Trophoblast cell (in vitro differentiated cells and primary cell): ENCODE measurements at regions not wholly inside any gene's neighbourhood (a gene's known extent, or its start where the extent isn't known, plus 50 kb on each side); places are given as distances from the start of the nearest gene placed in this dataset.
A peak's percentile ranks its signal among the peaks of the same experiment; 100 is the strongest.

Experiments used
- DNase-seq, 2 donors: peaks; one replicate each; pipeline ENCODE4 v3.0.0-alpha.2; 2016
- H2AFZ ChIP-seq: 2 replicates; pipeline ENCODE4 v1.6.1; 2013; ENCODE audit warnings: low read length, moderate library complexity, mild to moderate bottlenecking; ENCODE audit not compliant: insufficient read depth, poor library complexity
- H2AK5ac ChIP-seq: 2 replicates; pipeline ENCODE4 v1.6.1; 2013; ENCODE audit warnings: mild to moderate bottlenecking, low read length
- H2BK120ac ChIP-seq: 2 replicates; pipeline ENCODE4 v1.6.1; 2013; ENCODE audit warnings: low read length, mild to moderate bottlenecking, moderate library complexity; ENCODE audit not compliant: insufficient read depth, poor library complexity
- H2BK12ac ChIP-seq: 2 replicates; pipeline ENCODE4 v1.6.1; 2013; ENCODE audit warnings: mild to moderate bottlenecking, low read length, moderate library complexity
- H2BK5ac ChIP-seq: 2 replicates; pipeline ENCODE4 v1.6.1; 2013; ENCODE audit warnings: low read length, low read depth, moderate library complexity, mild to moderate bottlenecking; ENCODE audit not compliant: poor library complexity
- H3K14ac ChIP-seq: 2 replicates; pipeline ENCODE4 v1.6.1; 2013; ENCODE audit warnings: mild to moderate bottlenecking, low read length
- H3K18ac ChIP-seq: 2 replicates; pipeline ENCODE4 v1.6.1; 2013; ENCODE audit warnings: mild to moderate bottlenecking, low read length
- H3K23ac ChIP-seq: 2 replicates; pipeline ENCODE4 v1.6.1; 2013; ENCODE audit warnings: low read length
- H3K27ac ChIP-seq: 2 replicates; pipeline ENCODE4 v1.5.1; 2013; ENCODE audit warnings: low read depth, mild to moderate bottlenecking, inconsistent platforms, low read length, moderate library complexity
- H3K27me3 ChIP-seq: 2 replicates; pipeline ENCODE4 v1.6.1; 2013; ENCODE audit warnings: inconsistent platforms, mild to moderate bottlenecking, low read length, moderate library complexity; ENCODE audit not compliant: insufficient read depth
- H3K36me3 ChIP-seq, 2 experiments: 1 replicate in 1 of 2; 2 replicates in 1 of 2; pipeline ENCODE4 v1.6.1; 2013; ENCODE audit warnings: low read length in 2 of 2, mild to moderate bottlenecking in 2 of 2, moderate library complexity in 1 of 2; ENCODE audit not compliant: insufficient read depth in 2 of 2, control insufficient read depth in 1 of 2
- H3K4ac ChIP-seq: 2 replicates; pipeline ENCODE4 v1.6.1; 2013; ENCODE audit warnings: low read depth, mild to moderate bottlenecking, low read length, moderate library complexity
- H3K4me1 ChIP-seq, 2 experiments: 1 replicate in 1 of 2; 2 replicates in 1 of 2; pipeline ENCODE4 v1.6.1; 2013; ENCODE audit warnings: low read length in 2 of 2, mild to moderate bottlenecking in 2 of 2, moderate library complexity in 1 of 2; ENCODE audit not compliant: insufficient read depth in 2 of 2, control insufficient read depth in 1 of 2
- H3K4me2 ChIP-seq: 2 replicates; pipeline ENCODE4 v1.6.1; 2013; ENCODE audit warnings: inconsistent platforms, mild to moderate bottlenecking, low read length, moderate library complexity
- H3K4me3 ChIP-seq: 2 replicates; pipeline ENCODE4 v1.5.1; 2013; ENCODE audit warnings: mild to moderate bottlenecking, low read depth, low read length, inconsistent platforms
- H3K79me1 ChIP-seq: one replicate; pipeline ENCODE4 v1.6.1; 2013; ENCODE audit warnings: low read length
- H3K79me2 ChIP-seq: 2 replicates; pipeline ENCODE4 v1.6.1; 2013; ENCODE audit warnings: low read length, mild to moderate bottlenecking; ENCODE audit not compliant: control insufficient read depth, insufficient read depth, poor library complexity
- H3K9ac ChIP-seq: 2 replicates; pipeline ENCODE4 v1.6.1; 2013; ENCODE audit warnings: mild to moderate bottlenecking, low read length
- H3K9me3 ChIP-seq: 2 replicates; pipeline ENCODE4 v1.6.1; 2013; ENCODE audit warnings: low read depth, mild to moderate bottlenecking, control low read depth, inconsistent platforms, low read length; ENCODE audit not compliant: insufficient read depth
- H4K12ac ChIP-seq: 2 replicates; pipeline ENCODE4 v1.6.1; 2013; ENCODE audit warnings: low read depth, mild to moderate bottlenecking, low read length, moderate library complexity
- H4K8ac ChIP-seq: 2 replicates; pipeline ENCODE4 v1.6.1; 2013; ENCODE audit warnings: low read depth, mild to moderate bottlenecking, low read length, moderate library complexity
- H4K91ac ChIP-seq: one replicate; pipeline ENCODE4 v1.6.1; 2013; ENCODE audit warnings: low read depth, mild to moderate bottlenecking, low read length, moderate library complexity
- WGBS: extraction: QIAGEN DNeasy Blood & Tissue Kit; methylation state at CpG from one replicate; pipeline ENCODE4 v1.1.7; 2013; ENCODE audit warnings: missing lambda C conversion rate; ENCODE audit not compliant: insufficient read length, insufficient coverage; ENCODE audit errors: extremely low coverage; 5-methylcytosine and 5-hydroxymethylcytosine counted together

DNA sequence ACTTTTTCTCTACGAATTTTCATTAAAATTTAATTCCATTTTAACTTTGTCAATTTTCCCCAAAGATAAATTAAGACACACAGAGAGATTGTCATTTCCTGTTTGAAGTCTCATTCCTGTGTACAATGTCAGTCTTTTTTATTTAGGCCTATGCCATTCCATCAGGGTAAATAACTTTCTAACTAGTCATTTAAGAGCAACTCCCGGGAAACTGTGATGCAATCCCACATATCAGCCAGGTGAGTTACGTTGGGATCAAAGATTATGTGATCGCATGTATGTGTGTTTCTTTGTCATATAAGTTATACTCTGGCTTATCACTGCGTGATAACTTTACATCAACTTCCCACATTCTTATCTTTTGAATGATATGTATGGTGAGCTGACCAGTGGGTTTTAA, 86.1 kb upstream of the S1PR1 start:
- Histone ChIP-seq H3K23ac (no peak overlapping the region), H4K91ac (no peak overlapping the region), H3K4me1 (no peaks in the 10 kb centered on the region), H3K18ac (no peak overlapping the region), H3K4ac (no peak overlapping the region), H2BK5ac (no peak overlapping the region), H3K27me3 (no peaks in the 10 kb centered on the region), H3K4me3 (no peak overlapping the region), H2AK5ac (no peak overlapping the region), H4K8ac (no peak overlapping the region), H3K79me2 (no peaks in the 10 kb centered on the region), H2BK12ac (no peak overlapping the region), H3K4me2 (no peak overlapping the region), H3K27ac (no peak overlapping the region), H4K12ac (no peak overlapping the region), H3K9ac (no peak overlapping the region), H3K14ac (no peak overlapping the region), H3K79me1 (no peaks in the 10 kb centered on the region), H3K36me3 (no peaks in the 10 kb centered on the region), H2BK120ac (no peak overlapping the region), H3K9me3 (no peaks in the 10 kb centered on the region), H2AFZ (no peak overlapping the region)
- WGBS = 100% methylated on average over 1 of the region's 5 CpGs
- peak; percentile 89 to 93 for DNase-seq

DNA sequence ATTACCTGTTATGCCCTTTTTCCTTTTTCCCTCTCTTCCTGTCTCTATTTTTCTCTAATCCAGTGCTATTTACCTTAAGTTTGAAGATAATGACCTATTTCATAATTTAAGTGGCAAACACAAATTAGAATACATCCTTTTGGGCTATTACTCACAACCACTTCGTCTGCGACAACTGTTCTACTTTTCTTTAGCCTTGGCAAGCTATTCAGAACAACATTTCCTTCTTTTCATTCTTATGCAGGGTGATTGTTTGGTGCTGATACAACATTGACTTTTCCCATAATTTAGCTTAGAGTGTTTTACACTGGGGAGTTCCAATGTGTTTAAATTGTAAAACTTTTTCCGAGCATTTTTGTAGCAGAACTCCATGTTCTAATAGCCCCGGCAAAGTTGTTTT, 86.6 kb upstream of the S1PR1 start:
- no peak overlapping the region for H2AFZ ChIP-seq
- no peak overlapping the region for H3K27ac ChIP-seq
- no peak overlapping the region for H3K4me2 ChIP-seq
- no peak overlapping the region for H3K23ac ChIP-seq
- no peak overlapping the region for H3K4ac ChIP-seq
- H3K9me3 ChIP-seq = no peaks in the 10 kb centered on the region
- H3K9ac ChIP-seq = no peak overlapping the region
- H3K18ac ChIP-seq = no peak overlapping the region
- no peak overlapping the region for H3K14ac ChIP-seq
- no peak overlapping the region for H3K4me3 ChIP-seq
- no peak overlapping the region for H4K91ac ChIP-seq
- H2BK12ac ChIP-seq = no peak overlapping the region
- H2BK5ac ChIP-seq = no peak overlapping the region
- no peaks in the 10 kb centered on the region for H3K27me3 ChIP-seq
- no peaks in the 10 kb centered on the region for H3K79me2 ChIP-seq
- 100% methylated on average over 1 of the region's 4 CpGs for WGBS
- H4K8ac ChIP-seq = no peak overlapping the region
- DNase-seq = no peak
- H3K4me1 ChIP-seq = no peaks in the 10 kb centered on the region
- H4K12ac ChIP-seq = no peak overlapping the region
- H2AK5ac ChIP-seq = no peak overlapping the region
- H2BK120ac ChIP-seq = no peak overlapping the region
- no peaks in the 10 kb centered on the region for H3K36me3 ChIP-seq
- no peaks in the 10 kb centered on the region for H3K79me1 ChIP-seq

DNA sequence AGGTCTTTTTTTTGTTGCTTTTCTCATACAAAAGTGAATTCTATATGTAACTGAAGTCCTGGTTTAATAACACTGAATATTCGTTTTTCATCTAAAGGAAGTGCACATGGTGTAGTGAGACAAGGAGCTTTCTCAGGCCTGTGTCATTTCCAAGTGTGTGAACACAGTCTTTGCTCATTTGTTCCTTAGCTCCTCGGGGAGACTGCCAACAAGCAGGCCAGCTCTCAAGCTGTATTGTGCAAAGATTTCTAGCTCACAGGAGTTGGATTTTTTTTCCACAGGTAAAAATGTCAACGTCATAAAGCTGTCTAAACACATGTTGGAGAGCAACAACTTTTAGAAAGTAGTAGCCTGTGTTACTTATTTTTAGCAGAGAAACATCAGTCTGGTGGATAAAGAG, 87.8 kb upstream of the S1PR1 start:
- DNase-seq = no peak
- no peak overlapping the region for H2AFZ ChIP-seq
- H3K36me3 ChIP-seq = no peaks in the 10 kb centered on the region
- no CpG with 5 or more reads among the region's 3 CpGs for WGBS
- no peaks in the 10 kb centered on the region for H3K4me1 ChIP-seq
- H2BK5ac ChIP-seq = no peak overlapping the region
- H3K4ac ChIP-seq = no peak overlapping the region
- no peak overlapping the region for H4K12ac ChIP-seq
- no peak overlapping the region for H3K23ac ChIP-seq
- no peaks in the 10 kb centered on the region for H3K9me3 ChIP-seq
- H3K4me3 ChIP-seq = no peak overlapping the region
- H2AK5ac ChIP-seq = no peak overlapping the region
- H3K79me2 ChIP-seq = no peaks in the 10 kb centered on the region
- no peaks in the 10 kb centered on the region for H3K79me1 ChIP-seq
- H3K27me3 ChIP-seq = no peaks in the 10 kb centered on the region
- no peak overlapping the region for H2BK120ac ChIP-seq
- no peak overlapping the region for H4K91ac ChIP-seq
- no peak overlapping the region for H3K27ac ChIP-seq
- H3K4me2 ChIP-seq = no peak overlapping the region
- H3K14ac ChIP-seq = no peak overlapping the region
- H4K8ac ChIP-seq = no peak overlapping the region
- H3K18ac ChIP-seq = no peak overlapping the region
- H2BK12ac ChIP-seq = no peak overlapping the region
- H3K9ac ChIP-seq = no peak overlapping the region

DNA sequence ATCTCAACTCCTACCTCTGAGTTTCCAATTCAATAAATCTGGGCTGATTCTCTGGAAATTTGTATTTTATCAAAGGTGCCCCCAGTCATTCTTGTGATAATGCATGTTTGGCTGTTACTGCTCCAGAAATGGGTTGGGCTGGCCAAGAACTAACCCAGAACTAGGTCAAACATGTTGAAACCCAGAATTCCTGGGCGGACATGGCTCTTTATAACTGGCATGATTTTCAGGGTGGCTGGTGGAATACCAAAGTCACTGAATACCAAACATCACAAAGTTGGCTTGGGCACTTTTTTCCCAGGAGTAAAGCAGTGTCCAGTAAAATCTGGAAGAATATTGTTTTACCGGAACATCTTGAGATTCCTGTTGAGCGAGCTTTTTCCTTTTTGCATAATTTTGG, 89.4 kb upstream of the S1PR1 start:
- no peaks in the 10 kb centered on the region for H3K9me3 ChIP-seq
- no peak overlapping the region for H3K18ac ChIP-seq
- no peaks in the 10 kb centered on the region for H3K4me1 ChIP-seq
- no peak overlapping the region for H2BK120ac ChIP-seq
- H3K36me3 ChIP-seq = no peaks in the 10 kb centered on the region
- H3K4me2 ChIP-seq = no peak overlapping the region
- peak in 1 of 2 donors; percentile 45 for DNase-seq
- no peak overlapping the region for H3K23ac ChIP-seq
- H2BK12ac ChIP-seq = no peak overlapping the region
- no CpG with 5 or more reads among the region's 3 CpGs for WGBS
- no peak overlapping the region for H2BK5ac ChIP-seq
- no peak overlapping the region for H2AK5ac ChIP-seq
- H4K12ac ChIP-seq = no peak overlapping the region
- H3K14ac ChIP-seq = no peak overlapping the region
- H4K8ac ChIP-seq = no peak overlapping the region
- H3K27me3 ChIP-seq = no peaks in the 10 kb centered on the region
- H3K4me3 ChIP-seq = no peak overlapping the region
- no peak overlapping the region for H4K91ac ChIP-seq
- H3K79me2 ChIP-seq = no peaks in the 10 kb centered on the region
- H3K9ac ChIP-seq = no peak overlapping the region
- no peaks in the 10 kb centered on the region for H3K79me1 ChIP-seq
- no peak overlapping the region for H3K4ac ChIP-seq
- no peak overlapping the region for H2AFZ ChIP-seq
- no peak overlapping the region for H3K27ac ChIP-seq

DNA sequence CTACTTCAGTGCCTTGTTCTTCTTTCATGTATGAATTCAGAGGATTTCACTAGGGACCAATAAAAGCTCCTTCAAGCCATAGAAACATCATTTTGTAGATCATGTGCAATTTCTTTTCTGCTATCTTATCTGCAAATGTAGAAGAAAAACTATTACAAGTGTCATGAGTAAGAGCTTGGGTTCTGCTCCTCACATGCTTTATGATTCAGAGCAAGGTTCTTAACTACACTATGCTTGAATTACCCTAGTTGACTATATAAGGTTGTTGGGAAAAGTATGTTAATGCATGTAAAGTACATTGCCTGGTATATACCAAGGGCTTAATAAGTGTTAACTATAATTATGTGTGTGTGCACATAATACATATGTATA, 91.4 kb upstream of the S1PR1 start:
- H3K9ac ChIP-seq = no peak overlapping the region
- H2BK5ac ChIP-seq = no peak overlapping the region
- H3K4me2 ChIP-seq = no peak overlapping the region
- no peak overlapping the region for H3K23ac ChIP-seq
- no peaks in the 10 kb centered on the region for H3K79me2 ChIP-seq
- no peak overlapping the region for H3K18ac ChIP-seq
- H3K14ac ChIP-seq = no peak overlapping the region
- no peak for DNase-seq
- no peak overlapping the region for H2BK120ac ChIP-seq
- no peak overlapping the region for H2AK5ac ChIP-seq
- H3K9me3 ChIP-seq = no peaks in the 10 kb centered on the region
- H4K91ac ChIP-seq = no peak overlapping the region
- no peak overlapping the region for H4K12ac ChIP-seq
- H3K4me3 ChIP-seq = no peak overlapping the region
- H3K79me1 ChIP-seq = no peaks in the 10 kb centered on the region
- H3K27ac ChIP-seq = no peak overlapping the region
- H2BK12ac ChIP-seq = no peak overlapping the region
- H3K4me1 ChIP-seq = no peaks in the 10 kb centered on the region
- no peak overlapping the region for H4K8ac ChIP-seq
- no peak overlapping the region for H3K4ac ChIP-seq
- H3K36me3 ChIP-seq = no peaks in the 10 kb centered on the region
- H2AFZ ChIP-seq = no peak overlapping the region
- H3K27me3 ChIP-seq = no peaks in the 10 kb centered on the region
